K562 (cell line): ENCODE measurements at regions not wholly inside any gene's neighbourhood (a gene's known extent, or its start where the extent isn't known, plus 50 kb on each side); places are given as distances from the start of the nearest gene placed in this dataset.

Source experiments
- ATAC-seq: fragments of 200-7000 bp; cut with Tn5 transposase; 3 replicates; pipeline ENCODE4 v1.9.1; 2020; ENCODE audit warnings: moderate library complexity
- BruUV-seq: library from RNA; stranded (reverse); fragments of 400-500 nt; replicated peaks from 2 replicates; lab custom pipeline; 2021; lab: Mats Ljungman, UMichigan
- CTCF ChIA-PET: fragments of 300-600 bp; formaldehyde crosslinking; extraction: SDS; loops from one replicate; lab custom pipeline; 2021; ENCODE audit warnings: low intra/inter-chr PET ratio; lab: Yijun Ruan, JAX
- POLR2A ChIA-PET: fragments of 300-600, 350-650 bp; sonication (Branson Sonifier 250); formaldehyde crosslinking; extraction: SDS; loops from one replicate; lab custom pipeline; 2021; ENCODE audit warnings: antibody characterized with exemption, inconsistent platforms; lab: Yijun Ruan, JAX
- DNase-seq, 4 experiments: peaks; one replicate each; pipeline versions ENCODE4 v3.0.0 to v3.0.0-alpha.2; 2011 to 2018; ENCODE audit warnings: low spot score in 3 of 4, mixed read lengths in 3 of 4; ENCODE audit errors: extremely low read depth in 1 of 4
- FAIRE-seq: peaks from 2 replicates; lab custom pipeline; 2011; peaks lifted over from hg19 to GRCh38; lab: Jason Lieb, UNC
- H2AFZ ChIP-seq: 2 replicates; pipeline ENCODE4 v1.6.0; 2011; ENCODE audit warnings: low read depth, low read length, control low read depth, inconsistent platforms
- H3K27ac ChIP-seq: fragments of 200-600 bp; 3 replicates; pipeline ENCODE4 v1.8.0; 2011; ENCODE audit warnings: low read depth, mild to moderate bottlenecking, control low read depth, inconsistent platforms, low read length, moderate library complexity, mixed read lengths; ENCODE audit errors: extremely low read depth
- H3K27me3 ChIP-seq, 2 experiments: fragments of 300-600 bp in 1 of 2; 2 replicates in 1 of 2; 3 replicates in 1 of 2; pipeline versions ENCODE4 v1.6.0 to v1.8.0; 2011; ENCODE audit warnings: inconsistent platforms in 2 of 2, low read length in 2 of 2, mild to moderate bottlenecking in 1 of 2, mixed read lengths in 1 of 2, moderate library complexity in 1 of 2; ENCODE audit not compliant: control insufficient read depth in 2 of 2, insufficient read depth in 2 of 2
- H3K36me3 ChIP-seq: fragments of 300-600 bp; 3 replicates; pipeline ENCODE4 v1.8.0; 2011; ENCODE audit warnings: mild to moderate bottlenecking, low read length, inconsistent platforms; ENCODE audit not compliant: control insufficient read depth, insufficient read depth
- H3K4me1 ChIP-seq, 2 experiments: fragments of 200-600 bp in 1 of 2; replicated peaks in 1 of 2; 2 replicates in 1 of 2; 3 replicates in 1 of 2; pipeline versions ENCODE4 v1.5.1 to v1.8.0; 2011; ENCODE audit warnings: inconsistent platforms in 2 of 2, low read length in 2 of 2, mild to moderate bottlenecking in 1 of 2, mixed read lengths in 1 of 2, moderate library complexity in 1 of 2; ENCODE audit not compliant: control insufficient read depth in 2 of 2, insufficient read depth in 2 of 2
- H3K4me2 ChIP-seq: 2 replicates; pipeline ENCODE4 v1.6.1; 2011; ENCODE audit warnings: low read length, control low read depth, inconsistent platforms, mixed read lengths; ENCODE audit not compliant: insufficient read depth
- H3K4me3 ChIP-seq: fragments of 200-600 bp; sonication (generic), shearing (Covaris generic); 2 replicates; pipeline ENCODE4 v1.5.1; 2016; ENCODE audit warnings: control low read depth, inconsistent platforms
- H3K79me2 ChIP-seq: fragments of 200-600 bp; 3 replicates; pipeline ENCODE4 v1.8.0; 2011; ENCODE audit warnings: low read length, inconsistent platforms; ENCODE audit not compliant: control insufficient read depth, insufficient read depth
- H3K9ac ChIP-seq, 2 experiments: 2 replicates each; pipeline versions ENCODE4 v1.6.0 to v1.6.1; 2011; ENCODE audit warnings: low read depth in 2 of 2, low read length in 2 of 2, control low read depth in 1 of 2, inconsistent platforms in 1 of 2, mild to moderate bottlenecking in 1 of 2, mixed read lengths in 1 of 2; ENCODE audit not compliant: insufficient read depth in 1 of 2
- H3K9me1 ChIP-seq: one replicate; pipeline ENCODE4 v1.6.0; 2011; ENCODE audit warnings: inconsistent platforms, mild to moderate bottlenecking, low read length, moderate library complexity; ENCODE audit not compliant: control insufficient read depth, insufficient read depth
- H3K9me3 ChIP-seq: replicated peaks from 2 replicates; pipeline ENCODE4 v1.5.1; 2011; ENCODE audit warnings: low read depth, low read length, inconsistent platforms; ENCODE audit not compliant: control insufficient read depth, insufficient read depth
- H4K20me1 ChIP-seq: replicated peaks from 2 replicates; pipeline ENCODE4 v1.6.1; 2011; ENCODE audit warnings: low read length, inconsistent platforms, mixed read lengths; ENCODE audit not compliant: control insufficient read depth, insufficient read depth
- BACH1 ChIP-seq: fragments of 200-800 bp; sonication (Bioruptor generic); IDR thresholded peaks from 2 replicates; pipeline ENCODE4 v1.6.1; 2016; ENCODE audit warnings: missing genetic modification characterization, missing compliant biosample characterization
- FOXK2 ChIP-seq, 2 experiments: fragments of 450-650 bp; IDR thresholded peaks in 1 of 2; conservative IDR thresholded peaks in 1 of 2; 2 replicates each; pipeline ENCODE4 v1.6.1; 2016; ENCODE audit warnings: low read depth in 2 of 2, mild to moderate bottlenecking in 1 of 2
- L3MBTL2 ChIP-seq: fragments of 450-650 bp; IDR thresholded peaks from 2 replicates; pipeline ENCODE4 v1.6.1; 2016; ENCODE audit warnings: mild to moderate bottlenecking, moderate library complexity
- PHF21A ChIP-seq: fragments of 450-650 bp; IDR thresholded peaks from 2 replicates; pipeline ENCODE4 v1.6.1; 2017; ENCODE audit warnings: low read depth, borderline replicate concordance
- POLR3A ChIP-seq: IDR thresholded peaks from 2 replicates; pipeline ENCODE4 v1.6.1; 2011; ENCODE audit warnings: borderline replicate concordance, mild to moderate bottlenecking, moderate library complexity; ENCODE audit not compliant: insufficient read length, insufficient read depth; ENCODE audit errors: extremely low read depth
- SRSF1 ChIP-seq: fragments of 200-400 bp; formaldehyde crosslinking; IDR thresholded peaks from 2 replicates; pipeline ENCODE4 v1.6.1; 2017; ENCODE audit warnings: mild to moderate bottlenecking, low read depth, low read length, moderate library complexity
- ZFP1 ChIP-seq: fragments of 450-650 bp; formaldehyde crosslinking; IDR thresholded peaks from 2 replicates; pipeline ENCODE4 v1.4.0; 2020; ENCODE audit warnings: mild to moderate bottlenecking, mixed read lengths
- ZNF124 ChIP-seq: sonication (generic); formaldehyde crosslinking; IDR thresholded peaks from 2 replicates; pipeline ENCODE4 v1.8.1; 2022; ENCODE audit warnings: missing genetic modification reagents
- ZNF282 ChIP-seq: sonication (generic); formaldehyde crosslinking; IDR thresholded peaks from 2 replicates; pipeline ENCODE4 v1.8.1; 2023; ENCODE audit warnings: missing genetic modification reagents
- ZNF436 ChIP-seq: fragments of 250-450, 450-650 bp; sonication (Bioruptor Pico); formaldehyde crosslinking; IDR thresholded peaks from 2 replicates; pipeline ENCODE4 v1.7.0; 2020; ENCODE audit warnings: mild to moderate bottlenecking
- WGBS: fragments of 100-300 bp; shearing (Covaris generic); methylation state at CpG from one replicate; pipeline ENCODE4 v1.1.6; 2016; ENCODE audit warnings: low coverage, mixed read lengths; ENCODE audit not compliant: insufficient coverage; ENCODE audit errors: missing lambda C conversion rate; 5-methylcytosine and 5-hydroxymethylcytosine counted together
- in situ Hi-C: fragments of 300-500 bp; cut with MboI; formaldehyde crosslinking; loops from 4 replicates; pipeline ENCODE4 v1.15.0; 2018; ENCODE audit warnings: inconsistent platforms, mixed read lengths
- intact Hi-C: fragments of 100-400 bp; cut with micrococcal nuclease; formaldehyde crosslinking; loops from 2 replicates; pipeline ENCODE4 v1.14.2; 2022
- TF ChIP-seq, protein P1 (sequence below): fragments of 200-800 bp; sonication (Bioruptor generic); IDR thresholded peaks from 2 replicates; pipeline ENCODE4 v1.6.1; 2017; ENCODE audit warnings: missing genetic modification characterization, missing compliant biosample characterization
- TF ChIP-seq, protein P2 (sequence below): fragments of 250-450 bp; sonication (Bioruptor Pico); IDR thresholded peaks from 2 replicates; pipeline ENCODE4 v1.5.1; 2021; ENCODE audit warnings: mild to moderate bottlenecking
- TF ChIP-seq, protein P3 (sequence below): fragments of 150-350 bp; conservative IDR thresholded peaks from 2 replicates; pipeline ENCODE4 v1.6.1; 2014; ENCODE audit warnings: low read length
- TF ChIP-seq, protein P4 (sequence below): sonication (generic); formaldehyde crosslinking; IDR thresholded peaks from 2 replicates; pipeline ENCODE4 v1.4.0; 2020; ENCODE audit warnings: mild to moderate bottlenecking, missing genetic modification reagents

DNA sequence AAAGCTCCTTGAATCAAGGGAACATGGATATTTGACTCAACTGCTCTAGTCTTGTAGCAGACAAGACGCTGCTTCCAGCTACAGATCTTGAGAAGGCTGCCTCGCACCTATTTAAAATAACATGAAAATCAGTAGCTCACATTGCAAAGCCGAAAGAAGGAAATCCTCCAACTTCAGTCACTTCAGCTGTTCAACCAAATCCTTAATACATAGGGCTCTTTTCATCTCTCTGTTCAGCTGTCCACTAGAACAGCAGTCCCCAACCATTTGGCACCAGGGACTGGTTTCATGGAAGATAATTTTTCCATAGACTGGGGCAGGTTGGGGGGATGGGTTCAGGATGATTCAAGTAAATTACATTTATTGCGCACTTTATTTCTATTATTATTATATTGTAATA lies 1116.0 kb upstream of the TMEM132C start (continued):
- TF ChIP-seq FOXK2 (conservative IDR thresholded peaks at IDR 0.05 in 1 of 2, IDR thresholded peaks at IDR 0.05 in 1 of 2; ENCODE audit: low read depth in 2 of 2): no peak
- no peak for TF ChIP-seq ZNF436 (CRISPR knock-in tag)

DNA sequence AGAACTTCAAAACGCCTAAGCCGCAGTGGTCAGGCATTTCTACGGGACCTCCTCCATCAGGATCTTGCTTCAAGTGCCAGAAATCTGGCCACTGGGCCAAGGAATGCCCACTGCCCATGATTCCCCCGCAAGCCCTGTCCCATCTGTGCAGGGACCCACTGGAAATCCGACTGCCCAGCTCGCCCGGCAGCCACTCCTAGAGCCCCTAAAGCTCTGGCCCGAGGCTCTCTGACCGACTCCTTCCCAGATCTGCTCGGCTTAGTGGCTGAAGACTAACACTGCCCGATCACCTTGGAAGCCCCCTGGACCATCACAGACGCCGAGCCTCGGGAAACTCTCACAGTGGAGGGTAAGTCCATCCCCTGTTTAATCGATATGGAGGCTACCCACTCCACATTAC lies 1113.0 kb upstream of the TMEM132C start:
- no peak for DNase-seq
- Histone ChIP-seq H3K27me3 (no peaks in the 10 kb centered on the region), H4K20me1 (no peaks in the 10 kb centered on the region), H2AFZ (no peak overlapping the region), H3K36me3 (peaks cover 81% of the 10 kb centered on the region), H3K9ac (peak overlapping the region; percentile 79 to 91), H3K4me3 (peak overlapping the region; percentile 55), H3K9me1 (no peaks in the 10 kb centered on the region), H3K4me2 (peak overlapping the region; percentile 80), H3K9me3 (peaks cover 4% of the 10 kb centered on the region; the same call in 1 of the 2 replicates), H3K79me2 (peaks cover 96% of the 10 kb centered on the region), H3K27ac (peak overlapping the region; percentile 90), H3K4me1 (peaks cover 3 to 10% of the 10 kb centered on the region in 2 experiments; a peak in 2 of 5 replicates)
- 35% methylated on average over 13 of the region's 15 CpGs for WGBS
- FAIRE-seq: no peak
- ChIA-PET CTCF (no interaction called here), POLR2A (no interaction called here)
- TSS peak; percentile 15 for BruUV-seq
- no peak for ATAC-seq
- in situ Hi-C loops (no loop called here), intact Hi-C loops (loop anchor here (10.0 kb wide), 1 partner anchor 89 kb away; no protein-coding TSS in a partner anchor)
- no peak for TF ChIP-seq ZFP1 (CRISPR knock-in tag)
- TF ChIP-seq PHF21A: no peak
- TF ChIP-seq, protein P1, sequence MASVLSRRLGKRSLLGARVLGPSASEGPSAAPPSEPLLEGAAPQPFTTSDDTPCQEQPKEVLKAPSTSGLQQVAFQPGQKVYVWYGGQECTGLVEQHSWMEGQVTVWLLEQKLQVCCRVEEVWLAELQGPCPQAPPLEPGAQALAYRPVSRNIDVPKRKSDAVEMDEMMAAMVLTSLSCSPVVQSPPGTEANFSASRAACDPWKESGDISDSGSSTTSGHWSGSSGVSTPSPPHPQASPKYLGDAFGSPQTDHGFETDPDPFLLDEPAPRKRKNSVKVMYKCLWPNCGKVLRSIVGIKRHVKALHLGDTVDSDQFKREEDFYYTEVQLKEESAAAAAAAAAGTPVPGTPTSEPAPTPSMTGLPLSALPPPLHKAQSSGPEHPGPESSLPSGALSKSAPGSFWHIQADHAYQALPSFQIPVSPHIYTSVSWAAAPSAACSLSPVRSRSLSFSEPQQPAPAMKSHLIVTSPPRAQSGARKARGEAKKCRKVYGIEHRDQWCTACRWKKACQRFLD: no peak
- TF ChIP-seq, protein P2, sequence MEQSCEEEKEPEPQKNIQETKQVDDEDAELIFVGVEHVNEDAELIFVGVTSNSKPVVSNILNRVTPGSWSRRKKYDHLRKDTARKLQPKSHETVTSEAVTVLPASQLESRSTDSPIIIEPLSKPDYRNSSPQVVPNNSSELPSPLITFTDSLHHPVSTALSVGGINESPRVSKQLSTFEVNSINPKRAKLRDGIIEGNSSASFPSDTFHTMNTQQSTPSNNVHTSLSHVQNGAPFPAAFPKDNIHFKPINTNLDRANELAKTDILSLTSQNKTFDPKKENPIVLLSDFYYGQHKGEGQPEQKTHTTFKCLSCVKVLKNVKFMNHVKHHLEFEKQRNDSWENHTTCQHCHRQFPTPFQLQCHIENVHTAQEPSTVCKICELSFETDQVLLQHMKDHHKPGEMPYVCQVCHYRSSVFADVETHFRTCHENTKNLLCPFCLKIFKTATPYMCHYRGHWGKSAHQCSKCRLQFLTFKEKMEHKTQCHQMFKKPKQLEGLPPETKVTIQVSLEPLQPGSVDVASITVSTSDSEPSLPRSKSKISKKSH: no peak
- TF ChIP-seq POLR3A: no peak
- no peak for TF ChIP-seq BACH1 (tag)
- no peak for TF ChIP-seq ZNF124
- TF ChIP-seq L3MBTL2: no peak
- TF ChIP-seq SRSF1: no peak
- no peak for TF ChIP-seq ZNF282 (CRISPR knock-in tag)
- TF ChIP-seq, protein P3, sequence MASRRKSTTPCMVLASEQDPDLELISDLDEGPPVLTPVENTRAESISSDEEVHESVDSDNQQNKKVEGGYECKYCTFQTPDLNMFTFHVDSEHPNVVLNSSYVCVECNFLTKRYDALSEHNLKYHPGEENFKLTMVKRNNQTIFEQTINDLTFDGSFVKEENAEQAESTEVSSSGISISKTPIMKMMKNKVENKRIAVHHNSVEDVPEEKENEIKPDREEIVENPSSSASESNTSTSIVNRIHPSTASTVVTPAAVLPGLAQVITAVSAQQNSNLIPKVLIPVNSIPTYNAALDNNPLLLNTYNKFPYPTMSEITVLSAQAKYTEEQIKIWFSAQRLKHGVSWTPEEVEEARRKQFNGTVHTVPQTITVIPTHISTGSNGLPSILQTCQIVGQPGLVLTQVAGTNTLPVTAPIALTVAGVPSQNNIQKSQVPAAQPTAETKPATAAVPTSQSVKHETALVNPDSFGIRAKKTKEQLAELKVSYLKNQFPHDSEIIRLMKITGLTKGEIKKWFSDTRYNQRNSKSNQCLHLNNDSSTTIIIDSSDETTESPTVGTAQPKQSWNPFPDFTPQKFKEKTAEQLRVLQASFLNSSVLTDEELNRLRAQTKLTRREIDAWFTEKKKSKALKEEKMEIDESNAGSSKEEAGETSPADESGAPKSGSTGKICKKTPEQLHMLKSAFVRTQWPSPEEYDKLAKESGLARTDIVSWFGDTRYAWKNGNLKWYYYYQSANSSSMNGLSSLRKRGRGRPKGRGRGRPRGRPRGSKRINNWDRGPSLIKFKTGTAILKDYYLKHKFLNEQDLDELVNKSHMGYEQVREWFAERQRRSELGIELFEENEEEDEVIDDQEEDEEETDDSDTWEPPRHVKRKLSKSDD: no peak
- TF ChIP-seq, protein P4, sequence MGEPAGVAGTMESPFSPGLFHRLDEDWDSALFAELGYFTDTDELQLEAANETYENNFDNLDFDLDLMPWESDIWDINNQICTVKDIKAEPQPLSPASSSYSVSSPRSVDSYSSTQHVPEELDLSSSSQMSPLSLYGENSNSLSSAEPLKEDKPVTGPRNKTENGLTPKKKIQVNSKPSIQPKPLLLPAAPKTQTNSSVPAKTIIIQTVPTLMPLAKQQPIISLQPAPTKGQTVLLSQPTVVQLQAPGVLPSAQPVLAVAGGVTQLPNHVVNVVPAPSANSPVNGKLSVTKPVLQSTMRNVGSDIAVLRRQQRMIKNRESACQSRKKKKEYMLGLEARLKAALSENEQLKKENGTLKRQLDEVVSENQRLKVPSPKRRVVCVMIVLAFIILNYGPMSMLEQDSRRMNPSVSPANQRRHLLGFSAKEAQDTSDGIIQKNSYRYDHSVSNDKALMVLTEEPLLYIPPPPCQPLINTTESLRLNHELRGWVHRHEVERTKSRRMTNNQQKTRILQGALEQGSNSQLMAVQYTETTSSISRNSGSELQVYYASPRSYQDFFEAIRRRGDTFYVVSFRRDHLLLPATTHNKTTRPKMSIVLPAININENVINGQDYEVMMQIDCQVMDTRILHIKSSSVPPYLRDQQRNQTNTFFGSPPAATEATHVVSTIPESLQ (CRISPR knock-in tag): no peak
